ENCODE measurements at regions not wholly inside any gene's neighbourhood (a gene's known extent, or its start where the extent isn't known, plus 50 kb on each side); places are given as distances from the start of the nearest gene placed in this dataset.
"Not testable (repeated sequence)": the region's sequence is repeated elsewhere in the genome, so short reads cannot be mapped to it uniquely, and the experiment has no call there.

GRCh38 chr13:112209266-112209665 is 142.3 kb downstream of the SOX1 start:
- H3K27ac Mint-ChIP-seq: no peak overlapping the region
- no peaks in the 10 kb centered on the region for H3K9me3 Mint-ChIP-seq
- no peaks in the 10 kb centered on the region for H3K36me3 Mint-ChIP-seq
- H3K27me3 Mint-ChIP-seq: peaks cover 42% of the 10 kb centered on the region
- H3K4me3 Mint-ChIP-seq: no peak overlapping the region
- CTCF ChIA-PET: no interaction called here
- H3K4me1 Mint-ChIP-seq: peaks cover 20% of the 10 kb centered on the region
- DNase-seq: no peak

- no peaks in the 10 kb centered on the region for H3K36me3 Mint-ChIP-seq
- H3K4me1 Mint-ChIP-seq: peaks cover 16% of the 10 kb centered on the region
- no peak overlapping the region for H3K4me3 Mint-ChIP-seq
- H3K27me3 Mint-ChIP-seq: peaks cover 37% of the 10 kb centered on the region
- no peak overlapping the region for H3K27ac Mint-ChIP-seq
- CTCF ChIA-PET: no interaction called here
- H3K9me3 Mint-ChIP-seq: no peaks in the 10 kb centered on the region
- no peak for DNase-seq
These were observed 142.8 kb downstream of the SOX1 start for GRCh38 chr13:112209711-112210110.

- CTCF ChIA-PET: no interaction called here
- Mint-ChIP-seq H3K4me3 (no peak overlapping the region), H3K27ac (no peak overlapping the region), H3K9me3 (no peaks in the 10 kb centered on the region), H3K4me1 (peaks cover 9% of the 10 kb centered on the region), H3K27me3 (peaks cover 31% of the 10 kb centered on the region), H3K36me3 (no peaks in the 10 kb centered on the region)
- no peak for DNase-seq
These were observed 143.4 kb downstream of the SOX1 start for GRCh38 chr13:112210371-112210770.

GRCh38 chr13:112212533-112212932 is 145.6 kb downstream of the SOX1 start:
- no peaks in the 10 kb centered on the region for H3K36me3 Mint-ChIP-seq
- H3K27ac Mint-ChIP-seq: no peak overlapping the region
- CTCF ChIA-PET: no interaction called here
- DNase-seq: no peak
- H3K4me3 Mint-ChIP-seq: no peak overlapping the region
- H3K4me1 Mint-ChIP-seq: no peaks in the 10 kb centered on the region
- peaks cover 17% of the 10 kb centered on the region for H3K27me3 Mint-ChIP-seq
- H3K9me3 Mint-ChIP-seq: peaks cover 1% of the 10 kb centered on the region

- Mint-ChIP-seq H3K9me3 (peaks cover 3% of the 10 kb centered on the region), H3K36me3 (no peaks in the 10 kb centered on the region), H3K27ac (no peak overlapping the region), H3K4me1 (no peaks in the 10 kb centered on the region), H3K27me3 (peaks cover 5% of the 10 kb centered on the region), H3K4me3 (no peak overlapping the region)
- no peak for DNase-seq
- CTCF ChIA-PET: no interaction called here
These were observed 146.7 kb downstream of the SOX1 start for GRCh38 chr13:112213467-112214255.

- no peak overlapping the region for H3K27ac Mint-ChIP-seq
- H3K9me3 Mint-ChIP-seq: peaks cover 3% of the 10 kb centered on the region
These were observed 148.9 kb downstream of the SOX1 start for GRCh38 chr13:112215871-112216270.

GRCh38 chr13:112217431-112217830 is 150.5 kb downstream of the SOX1 start:
- DNase-seq: no peak
- Mint-ChIP-seq H3K27me3 (peaks cover 4% of the 10 kb centered on the region), H3K4me3 (no peak overlapping the region), H3K27ac (no peak overlapping the region), H3K9me3 (peaks cover 3% of the 10 kb centered on the region), H3K36me3 (no peaks in the 10 kb centered on the region), H3K4me1 (no peaks in the 10 kb centered on the region)
- CTCF ChIA-PET: no interaction called here

More at GRCh38 chr13:112215871-112216270, 148.9 kb downstream of the SOX1 start:
- Mint-ChIP-seq H3K4me3 (no peak overlapping the region), H3K27me3 (peaks cover 4% of the 10 kb centered on the region), H3K4me1 (no peaks in the 10 kb centered on the region), H3K36me3 (no peaks in the 10 kb centered on the region)
- no peak for DNase-seq
- CTCF ChIA-PET: no interaction called here

- CTCF ChIA-PET: no interaction called here
- peaks cover 3% of the 10 kb centered on the region for H3K9me3 Mint-ChIP-seq
- DNase-seq: no peak
- H3K36me3 Mint-ChIP-seq: no peaks in the 10 kb centered on the region
- peaks cover 4% of the 10 kb centered on the region for H3K27me3 Mint-ChIP-seq
- H3K4me3 Mint-ChIP-seq: no peak overlapping the region
- no peaks in the 10 kb centered on the region for H3K4me1 Mint-ChIP-seq
- H3K27ac Mint-ChIP-seq: no peak overlapping the region
These were observed 151.5 kb downstream of the SOX1 start for GRCh38 chr13:112218416-112218815.

- Mint-ChIP-seq H3K36me3 (no peaks in the 10 kb centered on the region), H3K27me3 (peaks cover 4% of the 10 kb centered on the region), H3K4me3 (no peak overlapping the region), H3K4me1 (no peaks in the 10 kb centered on the region), H3K9me3 (peaks cover 3% of the 10 kb centered on the region), H3K27ac (no peak overlapping the region)
- no peak for DNase-seq
- CTCF ChIA-PET: no interaction called here
These were observed 152.8 kb downstream of the SOX1 start for GRCh38 chr13:112219740-112220139.

- Mint-ChIP-seq H3K4me3 (no peak overlapping the region), H3K4me1 (no peaks in the 10 kb centered on the region), H3K27ac (no peak overlapping the region), H3K36me3 (no peaks in the 10 kb centered on the region), H3K9me3 (peaks cover 3% of the 10 kb centered on the region), H3K27me3 (peaks cover 4% of the 10 kb centered on the region)
- CTCF ChIA-PET: no interaction called here
- no peak for DNase-seq
These were observed 153.4 kb downstream of the SOX1 start for GRCh38 chr13:112220296-112220875.

GRCh38 chr13:112220925-112221324 is 154.0 kb downstream of the SOX1 start:
- Mint-ChIP-seq H3K27ac (no peak overlapping the region), H3K4me1 (no peaks in the 10 kb centered on the region), H3K36me3 (no peaks in the 10 kb centered on the region), H3K27me3 (peaks cover 4% of the 10 kb centered on the region), H3K4me3 (no peak overlapping the region), H3K9me3 (peaks cover 3% of the 10 kb centered on the region)
- CTCF ChIA-PET: no interaction called here
- DNase-seq: no peak

GRCh38 chr13:112222971-112223370 is 153.2 kb upstream of the SPACA7 start:
- CTCF ChIA-PET: no interaction called here
- Mint-ChIP-seq H3K9me3 (no peaks in the 10 kb centered on the region), H3K36me3 (no peaks in the 10 kb centered on the region), H3K27ac (no peak overlapping the region), H3K4me3 (no peak overlapping the region), H3K27me3 (no peaks in the 10 kb centered on the region), H3K4me1 (no peaks in the 10 kb centered on the region)
- no peak for DNase-seq

GRCh38 chr13:112223929-112224328 is 152.2 kb upstream of the SPACA7 start:
- H3K36me3 Mint-ChIP-seq, H3K27ac Mint-ChIP-seq, H3K4me3 Mint-ChIP-seq, H3K9me3 Mint-ChIP-seq, DNase-seq, CTCF ChIA-PET, H3K4me1 Mint-ChIP-seq, H3K27me3 Mint-ChIP-seq: not testable (repeated sequence)

GRCh38 chr13:112225429-112226090 is 150.6 kb upstream of the SPACA7 start:
- Mint-ChIP-seq H3K4me1 (no peaks in the 10 kb centered on the region), H3K36me3 (no peaks in the 10 kb centered on the region), H3K9me3 (no peaks in the 10 kb centered on the region), H3K27ac (no peak overlapping the region), H3K27me3 (no peaks in the 10 kb centered on the region), H3K4me3 (no peak overlapping the region)
- DNase-seq: no peak
- CTCF ChIA-PET: no interaction called here

Measured in activated naive CD4-positive, alpha-beta T cell treated with anti-CD3 and anti-CD28 coated beads, Interleukin-2, amount 10 ng/mL, durations not matched to agents 7 days and 5 days (primary cell).